ENCODE measurements at regions not wholly inside any gene's neighbourhood (a gene's known extent, or its start where the extent isn't known, plus 50 kb on each side); places are given as distances from the start of the nearest gene placed in this dataset.
"Not testable (repeated sequence)": the region's sequence is repeated elsewhere in the genome, so short reads cannot be mapped to it uniquely, and the experiment has no call there.

DNA sequence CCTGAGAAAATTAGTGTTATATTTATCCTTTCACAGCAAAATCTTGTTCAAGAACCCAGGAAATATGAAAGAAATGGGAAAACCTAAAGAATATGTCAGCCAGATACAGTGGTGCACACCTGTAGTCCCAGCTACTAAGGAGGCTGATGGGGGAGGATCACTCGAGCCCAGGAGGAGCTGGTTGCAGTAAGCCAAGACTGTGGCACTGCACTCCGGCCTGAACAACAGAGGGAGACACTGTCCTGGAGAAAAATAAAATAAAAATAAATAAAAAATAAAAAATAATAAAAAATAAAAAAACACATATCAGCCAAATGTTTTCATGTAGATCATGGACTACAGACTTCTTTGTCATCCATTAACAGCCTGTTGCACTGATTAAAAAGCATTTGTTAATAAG is 244.8 kb upstream of the KLHL1 start:
- DNase-seq: no peak

DNA sequence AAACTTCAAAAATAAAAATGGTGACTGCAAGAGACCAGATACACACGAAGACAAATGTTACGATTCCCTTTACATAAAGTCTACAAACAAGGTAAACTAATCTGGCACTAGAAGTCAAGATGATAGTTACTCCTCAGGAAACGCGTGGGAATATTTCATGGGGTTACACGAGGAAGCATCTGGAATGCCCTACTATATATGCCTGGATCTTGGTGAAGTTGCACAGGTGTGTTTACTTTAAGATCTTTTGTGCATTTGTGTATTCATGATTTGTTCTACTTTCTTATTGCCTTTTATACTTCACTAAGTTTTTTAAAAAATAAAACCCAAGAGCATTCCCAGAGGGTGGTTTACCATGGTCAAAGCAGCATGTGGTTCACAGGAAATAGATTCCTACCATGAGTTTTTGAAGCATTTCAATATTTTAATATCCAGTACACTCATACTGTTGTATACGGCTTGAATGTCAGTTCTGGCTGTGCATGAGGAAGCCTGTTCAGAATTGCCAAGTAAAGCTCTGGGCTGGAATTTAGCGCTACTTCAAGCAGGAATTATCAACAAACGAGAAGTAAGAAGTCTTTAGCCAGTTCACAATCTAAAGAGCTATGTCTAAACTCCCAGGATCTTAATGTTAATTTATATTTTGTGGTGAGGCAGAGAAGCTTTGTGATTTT is 239.8 kb upstream of the KLHL1 start:
- DNase-seq: no peak

DNA sequence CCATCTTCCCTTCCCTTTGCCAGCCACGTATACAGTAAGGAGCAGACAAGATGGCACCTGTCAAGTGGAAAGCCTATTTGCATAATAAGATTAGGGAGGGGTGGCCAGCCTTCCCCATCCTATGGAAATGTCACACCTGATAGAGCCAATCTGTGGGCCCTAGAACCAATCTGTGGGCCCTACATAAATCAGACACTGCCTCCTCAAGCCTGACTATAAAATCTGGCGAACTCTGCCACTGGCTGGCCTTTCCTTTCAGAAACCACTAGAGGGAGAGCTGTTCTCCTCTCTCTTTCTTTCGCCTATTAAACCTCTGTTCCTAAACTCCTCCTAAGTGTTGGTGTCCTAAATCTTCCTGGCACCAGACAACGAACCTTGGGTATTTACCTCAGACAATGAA is 231.5 kb upstream of the KLHL1 start:
- DNase-seq: no peak

DNA sequence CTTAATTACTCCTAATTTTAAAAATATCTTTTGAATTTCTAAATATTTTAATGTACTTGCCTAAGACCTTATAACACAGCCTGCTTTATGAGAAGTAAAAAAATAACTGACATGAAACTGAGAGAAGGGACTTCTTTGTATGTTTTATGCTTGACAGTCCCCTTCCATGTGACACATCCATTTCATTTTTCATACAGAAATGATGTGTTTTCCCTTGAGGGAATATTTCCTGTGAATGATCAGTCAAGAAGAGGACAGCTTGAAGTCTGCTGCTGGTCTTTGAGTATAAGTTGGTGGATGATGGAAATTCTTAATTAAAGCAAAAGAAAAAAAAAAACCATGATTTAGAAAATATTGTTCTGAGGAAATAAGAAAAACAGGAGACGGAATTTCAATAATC is 230.4 kb upstream of the KLHL1 start:
- no peak for DNase-seq

DNA sequence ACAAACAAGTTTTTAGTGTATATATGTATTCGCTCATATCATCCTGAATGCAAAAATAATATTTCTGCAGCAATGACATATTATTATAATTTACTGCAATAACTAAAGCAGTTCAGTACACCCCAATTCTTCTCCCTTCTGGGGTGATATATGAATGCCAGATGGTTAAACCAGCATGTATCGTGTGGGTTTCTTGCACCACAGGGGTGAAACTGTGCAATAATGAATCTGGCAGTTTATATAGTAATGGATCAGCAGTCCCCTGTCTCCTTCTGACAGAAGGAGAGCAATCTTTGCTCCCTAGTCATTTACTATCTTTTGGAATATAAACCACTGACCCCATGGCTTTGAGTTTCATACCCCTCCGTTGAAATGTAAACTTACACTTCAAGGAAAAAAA is 228.6 kb upstream of the KLHL1 start:
- no peak for DNase-seq

DNA sequence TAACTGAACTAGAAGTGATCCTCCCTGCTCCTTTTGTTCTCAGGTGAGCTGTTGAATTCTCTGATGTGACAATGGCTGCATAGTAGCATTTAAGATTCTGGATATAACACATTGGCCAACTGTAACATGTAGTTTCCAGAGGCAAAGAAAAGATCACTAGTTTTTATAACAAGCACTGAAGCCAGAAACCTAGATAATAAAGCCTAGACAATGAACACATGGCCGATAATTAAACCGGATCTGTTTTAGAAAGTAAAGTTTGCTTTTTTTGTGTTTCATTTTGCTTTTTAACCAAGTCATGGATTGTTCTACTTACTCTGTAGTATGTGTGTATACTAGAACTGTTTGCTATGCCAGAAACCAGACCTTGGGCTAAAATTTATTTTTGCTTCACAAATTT is 225.5 kb upstream of the KLHL1 start:
- DNase-seq: no peak

DNA sequence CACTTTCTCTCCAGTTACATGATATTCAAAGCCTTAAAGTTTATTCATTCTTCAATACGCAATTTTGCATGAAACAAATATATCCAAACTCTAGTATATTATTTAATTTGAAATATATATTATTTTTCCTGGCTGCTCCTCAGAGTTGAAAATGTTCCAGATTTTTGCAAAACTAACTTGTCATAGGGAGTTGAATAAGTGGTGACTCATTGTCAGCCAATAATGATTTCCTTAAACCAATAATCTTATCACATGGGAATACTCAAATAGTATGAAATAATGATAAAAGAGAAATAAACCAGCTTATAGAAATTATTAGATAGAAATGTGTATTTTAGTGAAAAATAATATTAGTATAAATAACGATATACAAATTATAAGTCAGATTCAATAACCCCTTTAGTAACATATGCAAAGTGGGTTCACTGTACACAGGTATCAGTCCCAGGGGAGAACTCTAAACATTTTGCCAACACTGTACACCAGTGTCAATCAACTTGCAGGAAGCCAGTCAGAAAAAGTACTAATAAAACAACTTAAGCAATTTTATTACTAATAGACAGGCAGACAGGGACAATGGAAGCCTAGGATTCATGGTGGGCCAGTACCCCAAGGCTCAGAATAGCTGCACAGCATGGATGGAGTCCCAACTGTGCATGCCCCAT is 222.6 kb upstream of the KLHL1 start:
- DNase-seq: no peak

DNA sequence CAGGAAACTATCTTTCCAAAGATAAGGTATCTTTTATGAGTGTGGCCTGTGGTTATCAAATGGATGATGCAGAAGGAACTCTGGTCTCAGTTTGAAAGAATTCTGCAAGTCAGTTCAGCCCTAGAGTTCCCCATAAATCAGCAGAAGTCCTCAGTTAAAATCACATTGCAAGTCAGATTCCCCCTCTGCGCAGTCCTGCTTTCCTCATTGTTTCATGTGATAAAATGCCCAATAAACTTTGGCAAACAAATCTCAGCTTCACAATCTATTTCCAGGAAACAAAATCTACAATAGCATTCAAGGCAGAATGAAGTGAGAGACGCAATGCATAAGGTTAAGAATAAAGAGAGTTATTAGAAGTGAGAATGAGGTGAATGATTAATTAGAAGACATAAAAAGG is 216.3 kb upstream of the KLHL1 start:
- DNase-seq: no peak

DNA sequence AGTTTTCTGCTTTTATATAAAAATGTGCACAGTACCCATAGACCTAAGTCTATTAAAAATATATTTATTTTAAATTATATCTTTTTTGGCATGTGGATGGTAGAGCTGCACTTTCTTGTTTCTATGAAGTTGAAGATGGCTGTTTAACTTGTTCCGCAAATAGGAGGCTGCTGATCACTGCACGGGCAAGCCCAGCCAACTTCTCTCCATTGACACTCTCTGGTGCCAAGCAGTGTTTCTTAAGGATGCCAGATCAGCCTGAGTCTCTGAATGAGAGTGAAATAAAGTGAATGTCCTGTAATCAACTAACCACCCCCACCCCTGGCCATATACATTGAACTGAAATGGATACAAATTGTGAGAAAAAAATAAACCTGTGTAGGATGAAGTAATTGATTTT is 202.9 kb upstream of the KLHL1 start:
- DNase-seq: no peak

DNA sequence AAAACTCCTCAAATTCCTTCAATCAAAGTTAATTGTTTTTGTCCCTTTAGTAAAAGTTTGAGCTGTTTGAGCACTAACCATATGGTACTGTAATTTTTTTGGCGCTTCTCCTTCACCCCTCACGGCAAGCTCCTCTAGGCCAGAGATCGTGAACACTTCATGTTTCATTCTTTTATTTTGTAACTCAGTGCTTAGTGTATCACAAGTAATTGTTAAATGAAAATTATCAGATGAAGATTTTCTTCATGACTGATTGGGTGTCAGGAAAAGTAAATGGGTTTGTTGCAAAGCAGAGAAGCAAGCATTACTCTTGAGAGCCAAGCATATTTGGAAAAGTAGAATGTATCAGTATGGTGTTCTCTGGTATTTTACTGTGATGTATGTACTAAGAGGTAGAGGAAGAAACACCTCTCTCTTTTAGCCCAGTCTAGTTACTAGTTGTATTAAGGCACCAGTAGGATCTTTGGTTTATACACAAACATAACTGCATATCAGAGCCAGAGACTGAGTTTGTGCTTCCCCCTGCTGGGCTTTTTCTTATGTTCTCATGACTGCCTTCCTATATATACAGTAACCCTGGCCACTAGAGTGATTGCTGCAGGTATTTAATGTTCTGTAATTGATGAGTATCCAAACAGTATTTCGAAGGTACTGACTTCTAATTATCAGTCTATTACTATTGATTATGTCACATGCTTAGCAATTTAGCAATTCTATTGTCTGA is 202.3 kb upstream of the KLHL1 start:
- peak; percentile 53 for DNase-seq

DNA sequence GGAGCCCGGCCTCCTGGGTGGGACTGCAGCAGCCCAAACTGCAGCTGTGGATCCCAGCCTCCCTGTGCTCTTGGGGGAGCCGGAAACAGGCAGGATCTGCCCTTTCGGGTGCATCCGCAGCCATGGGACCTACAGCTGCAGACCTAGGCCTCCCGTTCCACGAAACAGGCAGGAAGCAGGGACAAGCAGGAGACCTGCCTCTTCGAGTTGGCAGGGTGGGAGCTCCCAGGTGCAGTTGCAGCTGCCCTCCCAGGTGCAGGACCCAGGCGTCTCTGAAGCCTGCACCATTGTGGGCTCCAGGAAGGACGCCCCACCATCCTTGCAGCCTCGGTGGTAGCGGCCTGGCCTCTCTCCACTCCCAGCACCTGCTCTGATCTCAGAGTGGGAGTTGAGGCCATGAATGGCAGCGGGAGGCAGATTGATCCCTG is 189.0 kb upstream of the KLHL1 start:
- no peak for DNase-seq

DNA sequence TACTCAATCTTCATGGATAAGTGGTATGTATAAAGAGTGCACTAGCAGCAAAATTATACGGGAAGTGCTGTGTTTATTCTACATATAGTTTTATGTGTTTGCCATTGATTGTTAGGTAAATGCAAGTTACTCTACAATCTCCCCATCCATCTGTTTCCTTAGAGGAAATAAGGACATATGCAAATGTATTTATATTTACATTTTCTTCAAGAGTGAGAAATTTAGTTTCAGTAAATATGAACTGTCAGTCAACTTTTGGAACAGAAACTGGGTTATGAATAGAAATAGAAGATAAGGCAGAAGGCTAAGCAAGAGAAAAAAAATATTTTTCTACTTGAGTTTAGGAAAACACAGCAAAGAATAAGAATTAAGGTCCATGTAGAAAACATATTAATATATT is 176.1 kb upstream of the KLHL1 start:
- no peak for DNase-seq

DNA sequence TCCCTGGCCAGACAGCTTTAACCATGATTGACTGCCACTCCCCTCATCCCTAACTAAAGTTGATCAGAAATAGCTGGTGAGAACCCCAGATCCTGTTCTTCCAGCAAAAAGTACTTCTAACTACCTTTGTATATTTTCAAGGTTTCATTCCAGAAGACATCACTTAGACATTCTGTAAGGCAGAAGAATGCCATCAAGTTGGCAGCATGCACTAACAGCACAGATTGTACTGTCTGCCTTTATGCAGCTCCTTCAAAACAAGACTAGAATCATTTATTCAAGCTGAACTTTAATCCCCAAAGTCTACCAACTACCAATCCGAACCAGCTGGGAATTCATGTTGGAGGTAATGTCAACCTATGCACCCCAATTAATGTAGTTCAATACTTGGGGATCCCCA is 167.6 kb upstream of the KLHL1 start:
- no peak for DNase-seq

DNA sequence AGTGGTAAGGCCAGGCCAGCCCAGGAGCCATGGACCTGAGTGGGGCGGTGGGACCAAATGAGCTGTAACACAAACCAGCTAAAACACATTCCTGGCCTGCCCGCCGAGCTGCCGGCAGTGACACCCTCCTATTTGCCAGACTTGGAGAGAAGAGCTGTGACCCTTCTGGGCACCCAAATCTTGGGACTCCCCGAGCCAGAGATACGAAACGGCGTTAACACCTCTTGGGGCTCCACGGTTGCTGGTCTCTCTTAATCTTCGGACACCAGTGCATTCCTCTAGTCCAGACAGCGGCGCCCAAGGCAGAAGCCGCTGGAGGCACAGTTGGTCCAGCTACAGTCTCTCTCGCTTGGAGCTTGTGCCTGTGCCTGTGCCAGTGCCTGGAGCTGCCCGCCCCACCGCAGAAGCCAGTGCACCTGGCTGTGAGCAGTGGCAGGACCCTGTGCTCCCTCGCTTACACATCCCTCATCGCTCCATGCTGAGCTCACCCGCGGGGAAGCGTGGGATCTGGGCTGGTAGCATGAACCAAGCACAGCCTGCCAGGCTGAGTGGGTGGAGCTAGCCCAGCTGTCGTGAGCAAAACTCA is 147.2 kb upstream of the KLHL1 start:
- DNase-seq: no peak

DNA sequence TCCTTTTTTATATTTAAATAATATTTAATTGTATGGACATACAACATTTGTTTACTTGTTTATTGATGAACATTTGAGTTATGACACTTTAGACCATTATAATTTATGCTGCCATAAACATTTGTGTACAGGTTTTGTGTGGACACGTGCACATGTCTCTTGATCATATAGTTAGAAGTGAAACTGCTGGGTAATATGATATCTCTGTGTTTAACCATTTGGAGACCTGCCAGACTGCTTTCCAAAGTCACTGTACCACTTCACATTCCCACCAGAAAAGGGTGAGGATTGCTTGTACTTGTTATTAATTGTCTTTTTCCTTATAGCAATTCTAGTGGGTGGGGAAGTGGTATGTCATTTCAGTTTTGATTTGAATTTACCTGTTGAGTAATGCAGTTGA is 145.6 kb upstream of the KLHL1 start:
- DNase-seq: peak; percentile 90

DNA sequence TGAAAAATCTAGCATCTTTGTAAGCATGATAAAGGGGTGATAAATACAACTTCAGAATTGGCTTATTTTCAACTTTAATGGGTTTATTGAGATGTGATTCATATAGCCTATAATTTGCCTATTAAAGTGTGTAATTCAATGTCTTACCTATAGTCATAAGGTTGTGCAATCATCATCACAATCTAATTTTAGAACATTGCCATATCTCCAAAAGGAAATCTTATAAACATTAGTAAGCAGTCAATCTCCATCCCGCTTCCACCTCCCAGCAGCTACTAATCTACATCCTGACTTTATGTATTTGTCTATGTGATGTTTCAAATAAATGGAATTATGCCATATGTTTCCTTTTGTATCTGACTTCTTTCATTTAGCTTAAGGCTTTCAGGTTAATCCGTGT is 145.2 kb upstream of the KLHL1 start:
- peak; percentile 43 for DNase-seq

DNA sequence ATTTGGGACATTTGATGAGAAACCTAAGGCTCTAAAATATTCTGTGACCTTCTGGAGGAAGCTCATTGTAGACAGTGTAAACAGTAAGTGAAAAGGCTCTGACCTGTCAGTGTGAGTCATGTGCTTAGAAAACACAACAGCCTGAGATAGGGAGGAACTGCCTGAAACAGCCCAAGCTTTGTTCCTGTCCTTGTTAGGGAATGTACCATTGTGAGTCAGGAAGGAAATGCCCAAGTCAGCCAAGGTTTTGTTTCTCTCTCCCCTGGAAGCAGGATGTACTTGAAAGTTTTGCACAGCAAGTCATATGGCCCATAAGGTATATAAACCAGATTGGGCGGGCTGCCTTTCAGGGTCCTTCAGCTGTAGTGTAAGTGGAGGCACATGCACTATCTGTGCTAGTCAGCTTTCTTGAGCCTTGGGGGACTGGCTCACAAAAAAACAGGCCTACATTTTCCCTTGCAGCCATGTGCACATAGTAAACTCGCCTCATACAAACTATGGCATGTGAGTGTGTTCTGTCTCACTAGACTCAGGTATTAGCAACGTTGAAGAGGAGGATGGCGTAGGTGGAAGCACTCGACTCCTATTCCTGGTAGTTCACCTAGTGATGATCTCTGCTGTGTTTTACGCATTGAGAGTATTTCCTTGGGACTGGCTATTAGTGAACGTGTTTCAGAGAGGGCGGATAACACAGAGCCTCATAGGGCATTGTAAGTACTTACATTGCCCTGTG is 141.2 kb upstream of the KLHL1 start:
- DNase-seq: peak; percentile 81

DNA sequence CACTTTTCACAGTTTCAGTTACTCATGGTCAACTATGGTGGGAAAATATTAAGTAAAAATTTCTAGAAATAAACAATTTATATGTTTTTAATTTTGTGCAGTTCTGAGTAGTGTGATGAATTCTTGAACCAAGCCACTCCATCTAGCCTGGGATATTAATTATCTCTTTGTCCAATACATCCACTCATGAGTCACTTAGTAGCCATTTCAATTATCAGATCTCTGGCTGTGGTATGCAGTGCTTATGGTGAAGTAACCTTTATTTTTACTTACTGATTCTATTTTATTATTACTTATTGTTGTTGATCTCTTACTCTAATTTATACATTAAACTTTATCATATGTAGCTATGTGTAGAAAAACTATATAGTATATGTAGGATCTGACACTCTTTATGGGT is 128.9 kb upstream of the KLHL1 start:
- no peak for DNase-seq

DNA sequence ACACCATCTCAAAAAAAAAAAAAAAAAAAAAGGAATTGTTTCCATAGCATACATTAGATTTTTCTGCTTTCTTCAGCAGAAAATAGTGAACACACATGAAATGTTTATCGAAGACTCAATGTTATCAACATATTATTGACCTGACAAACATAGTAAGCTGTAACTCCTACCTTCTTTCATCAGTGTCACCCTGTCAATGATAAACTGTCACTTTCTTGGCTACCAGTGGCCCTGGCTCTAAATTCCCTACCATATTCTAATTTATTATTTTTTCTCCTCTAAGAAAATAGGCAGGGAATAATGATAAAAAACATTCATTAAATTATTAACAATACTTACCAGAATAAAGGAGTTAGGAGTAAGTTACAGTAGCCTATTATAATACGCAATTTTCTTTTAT is 127.3 kb upstream of the KLHL1 start:
- DNase-seq: no peak

DNA sequence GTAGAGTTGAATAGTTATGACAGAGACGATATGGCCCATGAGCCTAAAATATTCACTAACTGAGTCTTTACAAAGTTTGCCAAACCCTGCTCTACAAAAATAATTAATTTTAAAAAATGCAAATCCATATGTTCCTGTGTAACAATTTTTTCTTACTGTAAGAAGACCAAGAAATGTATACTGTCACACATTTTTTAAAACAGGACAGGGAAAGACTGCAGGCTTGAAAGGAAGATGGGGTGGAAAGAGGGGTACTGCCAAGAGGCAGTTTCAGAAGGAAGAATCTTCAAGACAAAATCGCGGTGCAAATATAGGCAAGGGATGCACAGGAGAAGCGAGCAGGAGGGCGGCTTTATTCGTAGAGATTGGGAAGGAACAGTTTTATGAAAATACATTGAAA is 115.7 kb upstream of the KLHL1 start:
- no peak for DNase-seq

DNA sequence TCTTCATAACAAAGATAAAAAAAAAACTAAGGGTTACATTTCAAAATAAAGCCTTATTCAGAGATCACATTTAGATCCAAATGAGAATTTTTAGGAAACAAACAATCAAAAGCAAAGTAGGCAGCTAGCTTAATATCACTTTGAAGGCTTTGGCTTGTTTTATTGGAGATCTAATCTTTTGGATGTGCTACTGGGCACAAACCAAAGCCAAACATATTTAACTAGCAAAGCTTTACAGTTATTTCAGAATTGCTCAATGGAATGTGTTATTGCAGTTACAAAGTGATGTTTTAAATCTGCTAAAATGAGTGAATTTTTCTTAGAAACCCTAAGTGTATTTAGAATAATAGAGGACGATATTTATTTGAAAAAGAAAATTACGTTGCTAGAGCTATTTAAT is 114.7 kb upstream of the KLHL1 start:
- no peak for DNase-seq

DNA sequence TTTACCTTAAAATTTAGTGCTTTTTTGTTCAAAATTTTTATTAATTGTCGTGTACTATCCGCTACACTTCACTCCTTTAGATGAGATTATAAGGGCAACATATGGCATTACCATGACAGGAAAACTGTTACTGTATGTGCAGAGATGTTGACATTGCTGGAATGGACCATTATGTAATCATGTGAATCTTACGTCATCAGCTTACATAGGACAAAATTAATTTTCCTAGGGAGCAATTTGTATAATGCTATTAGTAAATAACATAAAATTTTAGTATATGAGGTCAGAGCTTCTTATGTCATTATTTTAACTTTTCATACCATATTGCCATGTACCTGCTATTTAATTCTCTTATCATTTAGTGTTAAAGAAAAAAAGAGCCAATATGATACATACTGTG is 110.4 kb upstream of the KLHL1 start:
- DNase-seq: no peak

DNA sequence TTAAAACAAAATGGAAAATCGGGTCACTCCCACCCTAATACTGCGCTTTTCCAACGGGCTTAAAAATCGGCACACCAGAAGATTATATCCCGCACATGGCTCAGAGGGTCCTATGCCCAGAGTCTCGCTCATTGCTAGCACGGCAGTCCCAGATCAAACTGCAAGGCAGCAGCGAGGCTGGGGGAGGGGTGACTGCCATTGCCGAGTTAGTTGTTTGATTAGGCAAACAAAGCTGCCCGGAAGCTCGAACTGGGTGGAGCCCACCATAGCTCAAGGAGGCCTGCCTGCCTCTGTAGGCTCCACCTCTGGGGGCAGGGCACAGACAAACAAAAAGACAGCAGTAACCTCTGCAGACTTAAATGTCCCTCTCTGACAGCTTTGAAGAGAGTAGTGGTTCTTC is 100.7 kb upstream of the KLHL1 start:
- DNase-seq: not testable (repeated sequence)

Data from DMS153 (cell line).